Endothelial cell of umbilical vein (primary cell): ENCODE measurements at regions not wholly inside any gene's neighbourhood (a gene's known extent, or its start where the extent isn't known, plus 50 kb on each side); places are given as distances from the start of the nearest gene placed in this dataset.

Experiments
- BruUV-seq: library from RNA; stranded (reverse); fragments of 400-500 nt; replicated peaks from 2 replicates; lab custom pipeline; 2021; lab: Mats Ljungman, UMichigan
- CTCF ChIA-PET: fragments of 300-600, 350-600 bp; sonication (Branson Sonifier 250); formaldehyde crosslinking; loops from one replicate; lab custom pipeline; 2021; ENCODE audit warnings: antibody characterized with exemption, inconsistent platforms; lab: Charles Lee
- POLR2A ChIA-PET: fragments of 300-600, 350-600 bp; sonication (Branson Sonifier 250); formaldehyde crosslinking; loops from one replicate; lab custom pipeline; 2021; ENCODE audit warnings: antibody characterized with exemption, inconsistent platforms; lab: Charles Lee
- DNase-seq: peaks from one replicate; pipeline ENCODE4 v3.0.0-alpha.2; 2011; ENCODE audit warnings: low read depth, low spot score
- FAIRE-seq: peaks from 2 replicates; lab custom pipeline; 2011; peaks lifted over from hg19 to GRCh38; lab: Jason Lieb, UNC
- H2AFZ ChIP-seq: 2 replicates; pipeline ENCODE4 v1.6.0; 2012; ENCODE audit warnings: low read depth, low read length, control low read depth, inconsistent platforms
- H3K27ac ChIP-seq: 2 replicates; pipeline ENCODE4 v1.5.1; 2011; ENCODE audit warnings: low read depth, mild to moderate bottlenecking, control low read depth, low read length, moderate library complexity; ENCODE audit not compliant: insufficient read depth
- H3K27me3 ChIP-seq, 2 experiments: 2 replicates each; pipeline versions ENCODE4 v1.6.0 to v1.6.1; 2011; ENCODE audit warnings: low read length in 2 of 2, mixed read lengths in 1 of 2; ENCODE audit not compliant: control insufficient read depth in 2 of 2, insufficient read depth in 2 of 2
- H3K36me3 ChIP-seq, 2 experiments: 2 replicates in 1 of 2; 3 replicates in 1 of 2; pipeline ENCODE4 v1.5.1; 2011; ENCODE audit warnings: low read length in 2 of 2, mild to moderate bottlenecking in 1 of 2, moderate library complexity in 1 of 2; ENCODE audit not compliant: control insufficient read depth in 2 of 2, insufficient read depth in 2 of 2; ENCODE audit errors: extremely low read depth in 1 of 2
- H3K4me1 ChIP-seq: 3 replicates; pipeline ENCODE4 v1.5.1; 2011; ENCODE audit warnings: mild to moderate bottlenecking, low read length; ENCODE audit not compliant: control insufficient read depth, insufficient read depth; ENCODE audit errors: extremely low read depth
- H3K4me2 ChIP-seq: 2 replicates; pipeline ENCODE4 v1.6.1; 2011; ENCODE audit warnings: low read length, control low read depth, mixed read lengths; ENCODE audit not compliant: insufficient read depth
- H3K4me3 ChIP-seq, 3 experiments: fragments of 200-600 bp in 1 of 3; sonication (generic), shearing (Covaris generic) in 1 of 3; replicated peaks in 1 of 3; 2 replicates each; pipeline ENCODE4 v1.5.1; 2011 to 2016; ENCODE audit warnings: control low read depth in 3 of 3, low read length in 3 of 3, mild to moderate bottlenecking in 2 of 3, inconsistent platforms in 1 of 3, low read depth in 1 of 3, moderate library complexity in 1 of 3; ENCODE audit not compliant: insufficient read depth in 1 of 3
- H3K79me2 ChIP-seq: 2 replicates; pipeline ENCODE4 v1.6.0; 2012; ENCODE audit warnings: low read length, inconsistent platforms; ENCODE audit not compliant: control insufficient read depth, insufficient read depth
- H3K9ac ChIP-seq: replicated peaks from 2 replicates; pipeline ENCODE3; 2011; ENCODE audit warnings: low read length, control low read depth; ENCODE audit not compliant: insufficient read depth; ENCODE audit errors: extremely low read depth
- H3K9me1 ChIP-seq: replicated peaks from 3 replicates; pipeline ENCODE4 v1.6.0; 2011; ENCODE audit warnings: mild to moderate bottlenecking, low read length; ENCODE audit not compliant: control insufficient read depth, insufficient read depth; ENCODE audit errors: extremely low read depth
- H3K9me3 ChIP-seq: replicated peaks from 2 replicates; pipeline ENCODE4 v1.5.1; 2012; ENCODE audit warnings: low read length, inconsistent platforms; ENCODE audit not compliant: control insufficient read depth, insufficient read depth
- H4K20me1 ChIP-seq: replicated peaks from 2 replicates; pipeline ENCODE3; 2011; ENCODE audit warnings: mild to moderate bottlenecking, low read length; ENCODE audit not compliant: control insufficient read depth, insufficient read depth; ENCODE audit errors: extremely low read depth
- CTCF ChIP-seq, 2 donors: IDR thresholded peaks; 1 replicate in 1 of 2; 2 replicates in 1 of 2; pipeline ENCODE4 v1.5.1; 2011; ENCODE audit warnings: low read length in 2 of 2, mild to moderate bottlenecking in 2 of 2, moderate library complexity in 2 of 2, control low read depth in 1 of 2, inconsistent platforms in 1 of 2, low read depth in 1 of 2; ENCODE audit not compliant: insufficient read depth in 1 of 2; ENCODE audit errors: extremely low read depth in 1 of 2
- EZH2 ChIP-seq: IDR thresholded peaks from 2 replicates; pipeline ENCODE4 v1.6.1; 2012; ENCODE audit warnings: borderline replicate concordance, low read depth, mild to moderate bottlenecking, moderate library complexity, low read length, inconsistent platforms; ENCODE audit not compliant: severe bottlenecking
- FOS ChIP-seq: IDR thresholded peaks from 2 replicates; pipeline ENCODE4 v1.6.1; 2011; ENCODE audit warnings: mild to moderate bottlenecking, low read length, moderate library complexity, borderline replicate concordance; ENCODE audit not compliant: insufficient read depth
- GATA2 ChIP-seq: IDR thresholded peaks from 2 replicates; pipeline ENCODE4 v1.7.0; 2011; ENCODE audit warnings: low read depth, mild to moderate bottlenecking, moderate library complexity, mixed read lengths, low read length; ENCODE audit not compliant: insufficient read length, insufficient read depth
- JUN ChIP-seq: IDR thresholded peaks from 2 replicates; pipeline ENCODE4 v1.6.1; 2011; ENCODE audit warnings: borderline replicate concordance, low read depth; ENCODE audit not compliant: insufficient read length, insufficient read depth
- MAX ChIP-seq: IDR thresholded peaks from 2 replicates; pipeline ENCODE4 v1.6.1; 2011; ENCODE audit not compliant: insufficient read depth, insufficient read length
- MYC ChIP-seq: IDR thresholded peaks from one replicate; pipeline ENCODE4 v1.6.1; 2011; ENCODE audit warnings: mild to moderate bottlenecking, low read depth, low read length
- POLR2A ChIP-seq: IDR thresholded peaks from 2 replicates; pipeline ENCODE4 v1.6.1; 2012; ENCODE audit warnings: low read depth, mild to moderate bottlenecking, control low read depth, low read length
- POLR2AphosphoS5 ChIP-seq: IDR thresholded peaks from 2 replicates; pipeline ENCODE4 v1.6.1; 2012; ENCODE audit warnings: low read depth, mild to moderate bottlenecking, control low read depth, low read length, moderate library complexity; ENCODE audit not compliant: insufficient read depth
- dilution Hi-C: fragments of 300-500 bp; cut with MboI; formaldehyde crosslinking; loops from one replicate; pipeline ENCODE4 v1.15.0; 2019; ENCODE audit warnings: low sequenced_read_pairs; ENCODE audit not compliant: extremely low pct_ligation_motif_present
- intact Hi-C: fragments of 100-400 bp; cut with micrococcal nuclease; formaldehyde crosslinking; loops from one replicate; pipeline ENCODE4 v1.10.0; 2022

- DNase-seq (no peak), FAIRE-seq (no peak)
- Histone ChIP-seq H3K36me3 (no peaks in the 10 kb centered on the region), H3K4me3 (no peak overlapping the region), H3K4me1 (peaks cover 27% of the 10 kb centered on the region), H4K20me1 (no peaks in the 10 kb centered on the region), H3K27me3 (no peaks in the 10 kb centered on the region), H2AFZ (no peak overlapping the region), H3K9me1 (no peaks in the 10 kb centered on the region), H3K27ac (no peak overlapping the region), H3K4me2 (no peak overlapping the region), H3K9ac (no peak overlapping the region), H3K79me2 (no peaks in the 10 kb centered on the region), H3K9me3 (no peaks in the 10 kb centered on the region)
- intact Hi-C loops, result no loop called here
- ChIA-PET CTCF (interaction anchor here (1.8 kb wide), 1 partner anchor 13 kb away, joined by 4 read pairs; no protein-coding TSS in a partner anchor), POLR2A (no interaction called here)
- BruUV-seq, result no TSS peak
- dilution Hi-C loops, result no loop called here
- TF ChIP-seq MAX (no peak), POLR2AphosphoS5 (no peak), CTCF (IDR thresholded peaks at IDR 0.05; ENCODE audit: extremely low read depth in 1 of 2, insufficient read depth in 1 of 2, low read depth in 1 of 2, low read length in 2 of 2) (no peak), EZH2 (no peak), GATA2 (no peak), FOS (no peak), MYC (no peak), POLR2A (no peak), JUN (no peak)
Measured at GRCh38 chr9:121563881-121564460, 64.3 kb upstream of the GGTA1 start.
